Fibroblast of lung (primary cell): ENCODE measurements at regions not wholly inside any gene's neighbourhood (a gene's known extent, or its start where the extent isn't known, plus 50 kb on each side); places are given as distances from the start of the nearest gene placed in this dataset.

ENCODE experiments used
- DNase-seq, 2 donors: peaks; one replicate each; pipeline versions ENCODE4 v3.0.0 to v3.0.0-alpha.2; 2010; ENCODE audit warnings: low read depth in 2 of 2
- H2AFZ ChIP-seq: 2 replicates; pipeline ENCODE4 v1.5.1; 2012; ENCODE audit warnings: low read length, control low read depth, inconsistent platforms
- H3K27ac ChIP-seq: 2 replicates; pipeline ENCODE4 v1.5.1; 2011; ENCODE audit warnings: low read length, control low read depth; ENCODE audit not compliant: insufficient read depth
- H3K27me3 ChIP-seq: 2 replicates; pipeline ENCODE4 v1.5.1; 2011; ENCODE audit warnings: mild to moderate bottlenecking, low read length; ENCODE audit not compliant: control insufficient read depth, insufficient read depth
- H3K36me3 ChIP-seq: 2 replicates; pipeline ENCODE4 v1.5.1; 2011; ENCODE audit warnings: low read length; ENCODE audit not compliant: control insufficient read depth, insufficient read depth
- H3K4me1 ChIP-seq: 2 replicates; pipeline ENCODE4 v1.5.1; 2011; ENCODE audit warnings: low read length; ENCODE audit not compliant: control insufficient read depth, insufficient read depth; ENCODE audit errors: extremely low read depth
- H3K4me2 ChIP-seq: 2 replicates; pipeline ENCODE4 v1.5.1; 2011; ENCODE audit warnings: low read length, control low read depth; ENCODE audit not compliant: insufficient read depth; ENCODE audit errors: extremely low read depth
- H3K4me3 ChIP-seq, 4 experiments: fragments of 200-600 bp in 1 of 4; sonication (generic) in 1 of 4; replicated peaks in 1 of 4; 2 replicates each; pipeline ENCODE4 v1.5.1; 2011 to 2016; ENCODE audit warnings: low read length in 4 of 4, low read depth in 3 of 4, mild to moderate bottlenecking in 3 of 4, control low read depth in 2 of 4, inconsistent platforms in 1 of 4, mixed read lengths in 1 of 4; ENCODE audit not compliant: insufficient read depth in 1 of 4; ENCODE audit errors: control extremely low read depth in 1 of 4
- H3K79me2 ChIP-seq: 2 replicates; pipeline ENCODE4 v1.5.1; 2012; ENCODE audit warnings: mild to moderate bottlenecking, low read length, inconsistent platforms; ENCODE audit not compliant: control insufficient read depth, insufficient read depth
- H3K9ac ChIP-seq: 2 replicates; pipeline ENCODE4 v1.5.1; 2011; ENCODE audit warnings: mild to moderate bottlenecking, low read length, control low read depth; ENCODE audit not compliant: insufficient read depth
- H3K9me3 ChIP-seq: 2 replicates; pipeline ENCODE4 v1.5.1; 2012; ENCODE audit warnings: low read depth, low read length; ENCODE audit not compliant: control insufficient read depth, insufficient read depth
- H4K20me1 ChIP-seq: 2 replicates; pipeline ENCODE4 v1.5.1; 2011; ENCODE audit warnings: low read length; ENCODE audit not compliant: control insufficient read depth, insufficient read depth; ENCODE audit errors: extremely low read depth
- CTCF ChIP-seq, 2 donors: IDR thresholded peaks in 1 of 2; conservative IDR thresholded peaks in 1 of 2; 1 replicate in 1 of 2; 2 replicates in 1 of 2; pipeline ENCODE4 v1.5.1; 2011 to 2012; ENCODE audit warnings: low read length in 2 of 2, control low read depth in 1 of 2, inconsistent platforms in 1 of 2, low read depth in 1 of 2, mild to moderate bottlenecking in 1 of 2
- EZH2 ChIP-seq: IDR thresholded peaks from 2 replicates; pipeline ENCODE4 v1.5.1; 2012; ENCODE audit warnings: low read length, control low read depth, mild to moderate bottlenecking; ENCODE audit errors: missing control alignments

- H3K36me3 ChIP-seq, result no peaks in the 10 kb centered on the region
- H3K4me3 ChIP-seq, result no peak overlapping the region
- H3K4me1 ChIP-seq, result no peaks in the 10 kb centered on the region
- H3K9me3 ChIP-seq, result no peaks in the 10 kb centered on the region
- H4K20me1 ChIP-seq, result no peaks in the 10 kb centered on the region
- no peak overlapping the region for H3K27ac ChIP-seq
- TF ChIP-seq EZH2 (no peak), CTCF (conservative IDR thresholded peaks at IDR 0.05 in 1 of 2, IDR thresholded peaks at IDR 0.05 in 1 of 2; ENCODE audit: low read depth in 1 of 2, low read length in 2 of 2) (no peak)
- no peak for DNase-seq
- no peak overlapping the region for H3K9ac ChIP-seq
- H3K27me3 ChIP-seq, result no peaks in the 10 kb centered on the region
- no peak overlapping the region for H3K4me2 ChIP-seq
- H3K79me2 ChIP-seq, result no peaks in the 10 kb centered on the region
- H2AFZ ChIP-seq, result no peak overlapping the region
These were observed 50.5 kb upstream of the STARD3NL start for GRCh38 chr7:38127216-38128207.
